ENCODE measurements at regions not wholly inside any gene's neighbourhood (a gene's known extent, or its start where the extent isn't known, plus 50 kb on each side); places are given as distances from the start of the nearest gene placed in this dataset.

GRCh38 chr6:47377971-47378370 lies 68.3 kb upstream of the TNFRSF21 start:
- no peak for TF ChIP-seq CTCF (IDR thresholded peaks at IDR 0.05; ENCODE audit: insufficient read depth, low read depth, low read length)
- TF ChIP-seq EZH2 (IDR thresholded peaks at IDR 0.05; ENCODE audit: insufficient read depth, low read length) = no peak

All from astrocyte (in vitro differentiated cells and primary cell).